ENCODE measurements at regions not wholly inside any gene's neighbourhood (a gene's known extent, or its start where the extent isn't known, plus 50 kb on each side); places are given as distances from the start of the nearest gene placed in this dataset.

GRCh38 chr4:170465429-170465828, 375.7 kb upstream of the AADAT start:
- BruUV-seq (replicated peaks): no TSS peak
- no peaks in the 10 kb centered on the region for H3K27me3 ChIP-seq (ENCODE audit: insufficient read depth, low read length)
- DNase-seq (ENCODE audit: low read depth, low spot score) (no peak), ATAC-seq (peak; percentile 30)
- H3K9ac ChIP-seq (ENCODE audit: low read length): no peak overlapping the region
- ChIA-PET CTCF (interaction anchor here (1.0 kb wide), 1 partner anchor 252 kb away, joined by 3 read pairs; no protein-coding TSS in a partner anchor), POLR2A (no interaction called here), RAD21 (ENCODE audit: low non-redundant PET in 1 of 2, low total read pairs in 2 of 2, uncharacterized antibody in 2 of 2, unreplicated experiment in 2 of 2) (no interaction called here)
- no peak overlapping the region for H3K4me3 ChIP-seq (replicated peaks in 1 of 2; ENCODE audit: low read depth in 1 of 2, low read length in 2 of 2)
- no peaks in the 10 kb centered on the region for H4K20me1 ChIP-seq (ENCODE audit: insufficient read depth)
- no peak overlapping the region for H3K4me2 ChIP-seq (ENCODE audit: low read length)
- no peaks in the 10 kb centered on the region for H3K79me2 ChIP-seq (ENCODE audit: insufficient read depth, low read length)
- no peaks in the 10 kb centered on the region for H3K9me3 ChIP-seq (ENCODE audit: control insufficient read depth in 1 of 2, insufficient read depth in 1 of 2, low read depth in 1 of 2, low read length in 2 of 2)
- intact Hi-C loops (cut with micrococcal nuclease): no loop called here
- no peak overlapping the region for H3K27ac ChIP-seq (ENCODE audit: low read depth, low read length)
- TF ChIP-seq MAX (IDR thresholded peaks at IDR 0.05) (no peak), JUND (IDR thresholded peaks at IDR 0.05) (no peak), CTCF (IDR thresholded peaks at IDR 0.05 in 2 of 3, conservative IDR thresholded peaks at IDR 0.05 in 1 of 3; ENCODE audit: borderline replicate concordance in 1 of 3, insufficient read depth in 1 of 3, low read depth in 2 of 3, low read length in 2 of 3) (no peak), EZH2 (IDR thresholded peaks at IDR 0.05) (no peak), CBX3 (IDR thresholded peaks at IDR 0.05; ENCODE audit: low read depth) (no peak), ZNF274 (IDR thresholded peaks at IDR 0.05; ENCODE audit: low read depth, low read length) (no peak), SP1 (IDR thresholded peaks at IDR 0.05; ENCODE audit: low read depth) (no peak), RAD21 (IDR thresholded peaks at IDR 0.05; ENCODE audit: low read depth) (no peak), SRF (IDR thresholded peaks at IDR 0.05; ENCODE audit: low read depth) (no peak), POLR2A (IDR thresholded peaks at IDR 0.05; ENCODE audit: borderline replicate concordance, extremely low read depth, insufficient read depth, insufficient read length) (no peak), SIN3A (IDR thresholded peaks at IDR 0.05; ENCODE audit: low read depth) (no peak), ZFX (IDR thresholded peaks at IDR 0.05) (no peak), YY1 (IDR thresholded peaks at IDR 0.05; ENCODE audit: extremely low read depth, insufficient replicate concordance, low read depth, low read length) (no peak), FOSL1 (IDR thresholded peaks at IDR 0.05; ENCODE audit: low read depth) (no peak), CEBPB (IDR thresholded peaks at IDR 0.05; ENCODE audit: low read depth) (no peak), EZH2phosphoT487 (IDR thresholded peaks at IDR 0.05; ENCODE audit: borderline replicate concordance) (no peak)
- no peaks in the 10 kb centered on the region for H3K9me2 ChIP-seq (ENCODE audit: insufficient read depth)
- no peak overlapping the region for H2AFZ ChIP-seq (ENCODE audit: low read depth, low read length, poor library complexity, severe bottlenecking)
- peaks cover 0 to 9% of the 10 kb centered on the region in 2 experiments; a peak in 1 of 4 replicates for H3K4me1 ChIP-seq (ENCODE audit: control insufficient read depth in 1 of 2, insufficient read depth in 2 of 2, low read length in 2 of 2)
- no peaks in the 10 kb centered on the region for H3K36me3 ChIP-seq (ENCODE audit: control insufficient read depth in 1 of 2, insufficient read depth in 2 of 2, low read length in 2 of 2)
